PC-9 (cell line): ENCODE measurements at regions not wholly inside any gene's neighbourhood (a gene's known extent, or its start where the extent isn't known, plus 50 kb on each side); places are given as distances from the start of the nearest gene placed in this dataset.

Source experiments
- BruUV-seq: library from RNA; stranded (reverse); fragments of 400-500 nt; replicated peaks from 2 replicates; lab custom pipeline; 2021; lab: Mats Ljungman, UMichigan
- CTCF ChIA-PET: fragments of 300-600 bp; sonication (Branson Sonifier 250); formaldehyde crosslinking; loops from one replicate; lab custom pipeline; 2022; ENCODE audit warnings: antibody characterized with exemption; lab: Charles Lee
- POLR2A ChIA-PET: fragments of 300-600 bp; sonication (Branson Sonifier 250); formaldehyde crosslinking; loops from one replicate; lab custom pipeline; 2022; ENCODE audit warnings: antibody characterized with exemption; ENCODE audit not compliant: unreplicated experiment; lab: Charles Lee
- DNase-seq, 2 experiments: peaks; one replicate each; pipeline versions ENCODE4 v3.0.0 to v3.0.0-alpha.2; 2015 to 2022; ENCODE audit warnings: mixed read lengths in 1 of 2
- H2AFZ ChIP-seq: fragments of 200-600 bp; sonication (generic); 2 replicates; pipeline ENCODE4 v1.8.1; 2017; ENCODE audit warnings: antibody characterized with exemption
- H3F3A ChIP-seq: fragments of 200-600 bp; sonication (generic); 2 replicates; pipeline ENCODE4 v1.8.1; 2017; ENCODE audit warnings: antibody characterized with exemption, mild to moderate bottlenecking, low read depth; ENCODE audit not compliant: insufficient read depth
- H3K27ac ChIP-seq: fragments of 200-600 bp; sonication (generic); 2 replicates; pipeline ENCODE4 v1.6.1; 2016; ENCODE audit warnings: mixed run types
- H3K27me3 ChIP-seq: fragments of 200-600 bp; sonication (generic); 2 replicates; pipeline ENCODE4 v1.6.1; 2016; ENCODE audit warnings: low read depth, mixed run types; ENCODE audit not compliant: insufficient read depth
- H3K36me3 ChIP-seq: fragments of 200-600 bp; sonication (generic); 2 replicates; pipeline ENCODE4 v1.6.1; 2016; ENCODE audit warnings: low read depth, mixed run types
- H3K4me1 ChIP-seq: fragments of 200-600 bp; sonication (generic); replicated peaks from 2 replicates; pipeline ENCODE4 v1.6.1; 2016; ENCODE audit warnings: mixed run types; ENCODE audit not compliant: insufficient read depth
- H3K4me2 ChIP-seq: fragments of 200-600 bp; sonication (generic); 2 replicates; pipeline ENCODE4 v1.6.1; 2017; ENCODE audit warnings: mixed run types
- H3K4me3 ChIP-seq: fragments of 200-600 bp; sonication (generic); 2 replicates; pipeline ENCODE4 v1.6.1; 2016; ENCODE audit warnings: mixed run types
- H3K79me2 ChIP-seq: fragments of 200-600 bp; sonication (generic); 2 replicates; pipeline ENCODE4 v1.6.1; 2017; ENCODE audit warnings: low read depth, mixed run types
- H3K9me2 ChIP-seq: fragments of 200-600 bp; sonication (generic); 2 replicates; pipeline ENCODE4 v1.8.1; 2017; ENCODE audit warnings: mild to moderate bottlenecking; ENCODE audit not compliant: insufficient read depth
- H3K9me3 ChIP-seq: fragments of 200-600 bp; sonication (generic); 2 replicates; pipeline ENCODE4 v1.8.1; 2016; ENCODE audit warnings: low read depth; ENCODE audit not compliant: insufficient read depth
- H4K20me1 ChIP-seq: fragments of 200-600 bp; sonication (generic); 2 replicates; pipeline ENCODE4 v1.8.1; 2017; ENCODE audit not compliant: insufficient read depth
- EZH2 ChIP-seq: fragments of 200-600 bp; sonication (generic); IDR thresholded peaks from 2 replicates; pipeline ENCODE4 v1.8.0; 2017; ENCODE audit warnings: antibody characterized with exemption, low read depth
- intact Hi-C: fragments of 100-400 bp; cut with micrococcal nuclease; formaldehyde crosslinking; loops from one replicate; pipeline ENCODE4 v1.10.0; 2022; ENCODE audit not compliant: unreplicated experiment
- TF ChIP-seq, protein P1 (sequence below): fragments of 200-600 bp; sonication (generic); conservative IDR thresholded peaks from 2 replicates; pipeline ENCODE4 v1.6.1; 2017; ENCODE audit warnings: mixed run types, antibody characterized with exemption, mild to moderate bottlenecking, moderate library complexity

DNA sequence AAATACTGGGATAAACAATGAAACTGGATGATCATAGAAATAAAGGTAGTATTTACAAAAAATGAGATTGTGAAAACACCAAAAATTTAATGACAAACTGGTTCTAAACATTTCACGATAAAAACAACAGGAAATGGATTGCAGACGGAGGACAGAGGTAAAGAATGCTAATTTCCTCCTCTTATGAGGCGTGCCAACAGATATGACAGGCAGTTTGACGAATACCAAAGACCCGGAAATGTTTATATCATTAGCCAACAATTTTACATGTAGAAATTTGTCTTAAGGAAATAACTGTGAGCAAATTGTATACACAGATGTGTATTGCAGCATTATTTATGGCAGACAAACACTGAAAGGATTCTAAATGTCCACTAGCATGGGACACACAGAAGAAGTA lies 162.0 kb upstream of the MGMT start:
- Histone ChIP-seq H3K4me1 (no peaks in the 10 kb centered on the region), H3K27ac (no peak overlapping the region), H4K20me1 (no peaks in the 10 kb centered on the region), H3K4me2 (no peak overlapping the region), H3K4me3 (no peak overlapping the region), H3K27me3 (peaks cover 11% of the 10 kb centered on the region; the same call in 1 of the 2 replicates), H3K9me3 (no peaks in the 10 kb centered on the region), H2AFZ (no peak overlapping the region), H3K9me2 (no peaks in the 10 kb centered on the region), H3F3A (no peaks in the 10 kb centered on the region), H3K79me2 (no peaks in the 10 kb centered on the region), H3K36me3 (no peaks in the 10 kb centered on the region)
- POLR2A ChIA-PET: no interaction called here
- peak in 1 of 2 experiments; percentile 37 for DNase-seq
- TF ChIP-seq, protein P1, sequence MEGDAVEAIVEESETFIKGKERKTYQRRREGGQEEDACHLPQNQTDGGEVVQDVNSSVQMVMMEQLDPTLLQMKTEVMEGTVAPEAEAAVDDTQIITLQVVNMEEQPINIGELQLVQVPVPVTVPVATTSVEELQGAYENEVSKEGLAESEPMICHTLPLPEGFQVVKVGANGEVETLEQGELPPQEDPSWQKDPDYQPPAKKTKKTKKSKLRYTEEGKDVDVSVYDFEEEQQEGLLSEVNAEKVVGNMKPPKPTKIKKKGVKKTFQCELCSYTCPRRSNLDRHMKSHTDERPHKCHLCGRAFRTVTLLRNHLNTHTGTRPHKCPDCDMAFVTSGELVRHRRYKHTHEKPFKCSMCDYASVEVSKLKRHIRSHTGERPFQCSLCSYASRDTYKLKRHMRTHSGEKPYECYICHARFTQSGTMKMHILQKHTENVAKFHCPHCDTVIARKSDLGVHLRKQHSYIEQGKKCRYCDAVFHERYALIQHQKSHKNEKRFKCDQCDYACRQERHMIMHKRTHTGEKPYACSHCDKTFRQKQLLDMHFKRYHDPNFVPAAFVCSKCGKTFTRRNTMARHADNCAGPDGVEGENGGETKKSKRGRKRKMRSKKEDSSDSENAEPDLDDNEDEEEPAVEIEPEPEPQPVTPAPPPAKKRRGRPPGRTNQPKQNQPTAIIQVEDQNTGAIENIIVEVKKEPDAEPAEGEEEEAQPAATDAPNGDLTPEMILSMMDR: no peak
- TF ChIP-seq EZH2: no peak
- BruUV-seq: no TSS peak
- intact Hi-C loops: no loop called here
- CTCF ChIA-PET: no interaction called here

DNA sequence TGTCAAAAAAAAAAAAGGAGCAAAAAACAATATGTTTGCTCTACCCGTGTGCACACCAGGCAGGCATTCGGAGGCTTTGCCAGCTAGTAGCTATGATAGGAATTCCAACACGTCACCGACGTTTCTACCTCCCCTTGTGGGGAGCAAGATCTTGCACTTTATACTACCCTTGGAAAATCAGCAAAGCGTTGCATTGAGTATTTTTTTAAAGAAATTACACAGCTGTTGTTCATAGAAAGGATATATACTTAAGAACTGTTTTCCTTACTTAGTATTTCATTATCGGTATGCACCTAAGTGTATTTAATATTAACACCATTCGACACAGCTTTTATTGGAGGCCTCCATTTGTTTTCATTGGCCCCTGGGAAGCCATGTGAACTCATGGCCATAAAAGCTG lies 159.9 kb upstream of the MGMT start:
- no peaks in the 10 kb centered on the region for H4K20me1 ChIP-seq
- H3K9me3 ChIP-seq: no peaks in the 10 kb centered on the region
- H3K4me1 ChIP-seq: no peaks in the 10 kb centered on the region
- no peak for DNase-seq
- TF ChIP-seq, protein P1: no peak
- no peak for TF ChIP-seq EZH2
- H3K4me3 ChIP-seq: no peak overlapping the region
- H3K79me2 ChIP-seq: no peaks in the 10 kb centered on the region
- H3K36me3 ChIP-seq: no peaks in the 10 kb centered on the region
- peaks cover 12% of the 10 kb centered on the region; the same call in 1 of the 2 replicates for H3K27me3 ChIP-seq
- H3K4me2 ChIP-seq: no peak overlapping the region
- no peaks in the 10 kb centered on the region for H3F3A ChIP-seq
- intact Hi-C loops: no loop called here
- no peak overlapping the region for H2AFZ ChIP-seq
- no peaks in the 10 kb centered on the region for H3K9me2 ChIP-seq
- ChIA-PET CTCF (no interaction called here), POLR2A (no interaction called here)
- H3K27ac ChIP-seq: no peak overlapping the region
- BruUV-seq: no TSS peak

DNA sequence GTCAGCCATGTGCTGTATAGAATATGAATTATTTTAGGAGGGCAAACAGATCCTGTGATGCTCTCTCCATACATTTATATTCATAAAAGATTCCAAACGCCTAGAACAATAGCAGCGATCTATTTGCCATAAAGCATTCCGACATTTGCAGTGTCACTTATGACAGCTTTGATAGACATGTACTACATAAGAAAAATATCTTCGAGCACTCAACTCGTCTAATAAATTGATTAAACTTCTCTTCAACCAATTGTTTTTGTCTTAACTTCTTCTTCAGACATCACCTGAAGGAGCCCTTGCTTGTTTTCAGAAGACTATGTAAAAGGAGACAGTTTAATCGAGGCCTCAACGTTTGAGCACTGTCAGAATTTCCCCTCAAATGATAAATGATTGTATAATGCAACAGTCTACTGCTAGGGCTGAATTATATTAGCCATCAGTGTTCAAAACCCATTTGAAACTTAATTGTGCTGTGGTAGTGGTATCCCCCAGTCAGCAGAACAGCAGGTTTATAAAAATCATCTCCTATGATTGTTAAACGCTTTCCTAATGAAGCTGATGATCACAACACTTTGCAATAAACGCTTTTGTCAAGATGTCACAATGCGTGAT lies 158.0 kb upstream of the MGMT start:
- H3K4me3 ChIP-seq: no peak overlapping the region
- peaks cover 12% of the 10 kb centered on the region; the same call in 1 of the 2 replicates for H3K27me3 ChIP-seq
- intact Hi-C loops: no loop called here
- H3F3A ChIP-seq: no peaks in the 10 kb centered on the region
- no peak for DNase-seq
- H3K4me2 ChIP-seq: no peak overlapping the region
- H3K4me1 ChIP-seq: no peaks in the 10 kb centered on the region
- H3K9me3 ChIP-seq: no peaks in the 10 kb centered on the region
- no peaks in the 10 kb centered on the region for H3K36me3 ChIP-seq
- no TSS peak for BruUV-seq
- H2AFZ ChIP-seq: no peak overlapping the region
- H3K9me2 ChIP-seq: no peaks in the 10 kb centered on the region
- no peaks in the 10 kb centered on the region for H4K20me1 ChIP-seq
- CTCF ChIA-PET: no interaction called here
- H3K79me2 ChIP-seq: no peaks in the 10 kb centered on the region
- POLR2A ChIA-PET: no interaction called here
- TF ChIP-seq, protein P1: no peak
- no peak for TF ChIP-seq EZH2
- H3K27ac ChIP-seq: no peak overlapping the region
